SIG-M5 treated with dmso at 0.1 percent for 504 hours (cell line): ENCODE measurements at regions not wholly inside any gene's neighbourhood (a gene's known extent, or its start where the extent isn't known, plus 50 kb on each side); places are given as distances from the start of the nearest gene placed in this dataset.
"Not testable (repeated sequence)": the region's sequence is repeated elsewhere in the genome, so short reads cannot be mapped to it uniquely, and the experiment has no call there.

Experiments
- DNase-seq: peaks from one replicate; lab custom pipeline; 2025; ENCODE audit not compliant: unreplicated experiment; lab: John Stamatoyannopoulos, UW

- DNase-seq: no peak
Measured at GRCh38 chr17:73838815-73839214, 194.6 kb upstream of the SDK2 start.

- DNase-seq: no peak
Measured at GRCh38 chr17:73840829-73841228, 196.6 kb upstream of the SDK2 start.

GRCh38 chr17:73841431-73842060 is 197.3 kb upstream of the SDK2 start:
- DNase-seq: no peak

- DNase-seq: no peak
Measured at GRCh38 chr17:73847952-73848351, 203.7 kb upstream of the SDK2 start.

- DNase-seq: no peak
Measured at GRCh38 chr17:73850426-73850825, 206.2 kb upstream of the SDK2 start.

- DNase-seq: no peak
Measured at GRCh38 chr17:73851091-73851490, 206.8 kb upstream of the SDK2 start.

GRCh38 chr17:73851921-73852320 is 207.7 kb upstream of the SDK2 start:
- DNase-seq: no peak

GRCh38 chr17:73855720-73856333 is 211.6 kb upstream of the SDK2 start:
- DNase-seq: no peak

GRCh38 chr17:73856556-73856955 is 212.3 kb upstream of the SDK2 start:
- DNase-seq: no peak

- DNase-seq: not testable (repeated sequence)
Measured at GRCh38 chr17:73859439-73860008, 215.3 kb upstream of the SDK2 start.

GRCh38 chr17:73861543-73861942 is 217.3 kb upstream of the SDK2 start:
- no peak for DNase-seq

GRCh38 chr17:73863761-73864535 is 219.7 kb upstream of the SDK2 start:
- DNase-seq: no peak

GRCh38 chr17:73865831-73866230 is 221.6 kb upstream of the SDK2 start:
- DNase-seq: no peak

- DNase-seq: no peak
Measured at GRCh38 chr17:73867056-73867455, 222.8 kb upstream of the SDK2 start.

- DNase-seq: no peak
Measured at GRCh38 chr17:73870068-73870467, 225.8 kb upstream of the SDK2 start.

GRCh38 chr17:73870473-73870872 is 226.2 kb upstream of the SDK2 start:
- DNase-seq: no peak

- no peak for DNase-seq
Measured at GRCh38 chr17:73872816-73873215, 228.6 kb upstream of the SDK2 start.

GRCh38 chr17:73874008-73874720 is 229.9 kb upstream of the SDK2 start:
- DNase-seq: no peak

GRCh38 chr17:73875346-73875745 is 231.1 kb upstream of the SDK2 start:
- DNase-seq: no peak

GRCh38 chr17:73877962-73878361 is 233.7 kb upstream of the SDK2 start:
- DNase-seq: no peak

- DNase-seq: no peak
Measured at GRCh38 chr17:73878923-73879322, 234.7 kb upstream of the SDK2 start.
